Activated T-helper 2 cell treated with anti-CD3 and anti-CD28 coated beads, Interferon-gamma antibody, Interleukin-2, Interleukin-4, amounts not matched to agents 10 μg/mL and 5 μg/mL and 100 μg/mL, durations not matched to agents 14 hours and 24 hours and 36 hours (primary cell): ENCODE measurements at regions not wholly inside any gene's neighbourhood (a gene's known extent, or its start where the extent isn't known, plus 50 kb on each side); places are given as distances from the start of the nearest gene placed in this dataset.
"Not testable (repeated sequence)": the region's sequence is repeated elsewhere in the genome, so short reads cannot be mapped to it uniquely, and the experiment has no call there.

ENCODE experiments used
- DNase-seq: peaks from one replicate; pipeline ENCODE4 v3.0.0; 2021; ENCODE audit warnings: low spot score
- H3K27ac Mint-ChIP-seq: one replicate; pipeline ENCODE4 v1.8.0; 2021; ENCODE audit warnings: mixed read lengths
- H3K27me3 Mint-ChIP-seq: one replicate; pipeline ENCODE4 v1.8.0; 2021; ENCODE audit warnings: low read depth, mixed read lengths
- H3K36me3 Mint-ChIP-seq: one replicate; pipeline ENCODE4 v1.8.0; 2021; ENCODE audit warnings: low read depth, mixed read lengths
- H3K4me1 Mint-ChIP-seq: one replicate; pipeline ENCODE4 v1.8.0; 2021; ENCODE audit warnings: low read depth, mixed read lengths
- H3K4me3 Mint-ChIP-seq: one replicate; pipeline ENCODE4 v1.8.0; 2021; ENCODE audit warnings: low read depth, mild to moderate bottlenecking, moderate library complexity, mixed read lengths
- H3K9me3 Mint-ChIP-seq: one replicate; pipeline ENCODE4 v1.8.0; 2021; ENCODE audit warnings: mixed read lengths
- intact Hi-C: fragments of 100-400 bp; cut with micrococcal nuclease; formaldehyde crosslinking; loops from one replicate; pipeline ENCODE4 v1.15.1; 2023

DNA sequence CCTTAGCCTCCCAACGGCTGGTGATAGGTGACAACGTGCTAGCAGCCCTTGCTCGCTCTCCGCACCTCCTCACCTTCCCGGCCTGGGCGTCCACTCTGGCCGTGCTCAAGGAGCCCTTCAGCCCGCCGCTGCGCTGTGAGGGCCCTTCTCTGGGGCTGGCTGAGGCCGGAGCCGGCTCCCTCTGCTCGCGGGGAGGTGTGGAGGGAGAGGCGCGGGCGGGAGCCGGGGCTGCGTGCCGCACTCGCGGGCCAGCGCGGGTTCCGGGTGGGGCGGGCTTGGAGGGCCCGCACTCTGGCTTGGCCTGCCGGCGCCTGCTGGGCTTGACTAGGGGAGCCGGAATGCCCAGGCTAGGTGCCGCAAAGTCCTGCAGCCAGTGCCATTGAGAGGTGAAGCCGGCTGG lies 131.1 kb downstream of the CCER1 start:
- Mint-ChIP-seq H3K36me3 (no peaks in the 10 kb centered on the region), H3K4me3 (no peak overlapping the region), H3K9me3 (no peaks in the 10 kb centered on the region), H3K27ac (no peak overlapping the region), H3K27me3 (no peaks in the 10 kb centered on the region), H3K4me1 (no peaks in the 10 kb centered on the region)
- intact Hi-C loops: no loop called here
- DNase-seq: no peak

DNA sequence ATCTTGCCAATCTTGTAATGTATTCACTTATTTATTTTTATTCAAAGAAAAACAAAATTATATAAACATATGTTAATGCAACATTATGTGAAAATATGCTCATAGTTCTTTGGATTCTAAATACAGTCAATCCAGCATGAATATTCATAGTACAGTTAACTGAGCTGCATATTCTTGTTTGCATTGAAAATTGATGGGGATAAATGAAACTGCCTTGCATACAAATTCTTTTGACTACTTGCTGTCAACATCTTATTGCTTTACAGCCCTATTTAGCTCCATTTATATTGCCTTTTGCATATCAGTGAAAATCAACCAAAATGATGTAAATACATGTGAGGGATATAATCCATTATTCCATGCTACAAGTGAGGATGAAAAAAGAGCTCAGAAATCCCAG lies 135.3 kb downstream of the CCER1 start:
- Mint-ChIP-seq H3K27me3 (no peaks in the 10 kb centered on the region), H3K9me3 (no peaks in the 10 kb centered on the region), H3K4me1 (no peaks in the 10 kb centered on the region), H3K27ac (no peak overlapping the region), H3K36me3 (no peaks in the 10 kb centered on the region), H3K4me3 (no peak overlapping the region)
- DNase-seq: no peak
- intact Hi-C loops: no loop called here

GRCh38 chr12:90816353-90817089 lies 138.5 kb downstream of the CCER1 start:
- H3K27me3 Mint-ChIP-seq: no peaks in the 10 kb centered on the region
- no peak overlapping the region for H3K4me3 Mint-ChIP-seq
- H3K4me1 Mint-ChIP-seq: no peaks in the 10 kb centered on the region
- no peaks in the 10 kb centered on the region for H3K36me3 Mint-ChIP-seq
- no peak for DNase-seq
- no peak overlapping the region for H3K27ac Mint-ChIP-seq
- intact Hi-C loops: no loop called here
- no peaks in the 10 kb centered on the region for H3K9me3 Mint-ChIP-seq

DNA sequence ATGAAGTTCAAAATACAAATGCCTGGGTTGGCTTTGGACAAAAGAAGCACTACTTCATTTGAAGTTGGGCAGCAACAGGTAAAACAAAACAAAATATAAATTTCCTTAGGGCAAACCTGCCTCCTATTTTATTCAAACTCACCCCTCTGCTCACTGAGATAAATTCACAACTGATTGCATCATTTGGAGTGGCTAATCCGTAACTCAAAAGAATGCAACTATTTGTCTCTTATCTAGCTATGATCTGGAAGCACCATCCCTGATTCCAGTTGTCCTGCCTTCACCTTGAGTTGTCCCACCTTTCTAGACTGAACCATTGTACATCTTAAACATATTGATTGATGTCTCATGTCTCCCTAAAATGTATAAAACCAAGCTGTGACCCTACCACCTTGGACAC lies 145.0 kb downstream of the CCER1 start:
- no peak for DNase-seq
- Mint-ChIP-seq H3K36me3 (no peaks in the 10 kb centered on the region), H3K4me3 (no peak overlapping the region), H3K27me3 (no peaks in the 10 kb centered on the region), H3K27ac (no peak overlapping the region), H3K9me3 (no peaks in the 10 kb centered on the region), H3K4me1 (no peaks in the 10 kb centered on the region)
- intact Hi-C loops: no loop called here

DNA sequence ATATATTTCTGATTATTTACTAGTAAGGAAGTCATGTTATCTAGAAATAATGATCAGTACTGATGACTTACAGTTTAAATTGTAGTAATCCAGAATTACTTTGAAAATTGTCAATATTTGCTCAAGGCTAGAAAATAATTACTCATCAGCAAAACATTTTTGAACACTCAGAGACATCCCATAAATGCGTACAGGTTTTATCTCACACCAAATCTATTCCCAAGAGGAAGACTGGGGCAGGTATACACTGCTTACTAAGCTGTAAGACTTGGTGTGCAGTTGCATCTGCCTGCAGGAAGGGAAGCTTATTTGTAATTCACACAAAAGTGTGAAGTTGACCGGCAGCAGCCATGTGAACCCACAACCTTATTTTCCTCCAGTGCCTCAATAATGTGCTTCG lies 146.4 kb downstream of the CCER1 start:
- no peak overlapping the region for H3K27ac Mint-ChIP-seq
- no peaks in the 10 kb centered on the region for H3K27me3 Mint-ChIP-seq
- H3K4me1 Mint-ChIP-seq: no peaks in the 10 kb centered on the region
- H3K36me3 Mint-ChIP-seq: no peaks in the 10 kb centered on the region
- DNase-seq: no peak
- intact Hi-C loops: no loop called here
- no peak overlapping the region for H3K4me3 Mint-ChIP-seq
- H3K9me3 Mint-ChIP-seq: no peaks in the 10 kb centered on the region

- H3K27ac Mint-ChIP-seq: no peak overlapping the region
- no peaks in the 10 kb centered on the region for H3K9me3 Mint-ChIP-seq
- intact Hi-C loops: no loop called here
- H3K4me1 Mint-ChIP-seq: no peaks in the 10 kb centered on the region
- no peak overlapping the region for H3K4me3 Mint-ChIP-seq
- no peaks in the 10 kb centered on the region for H3K36me3 Mint-ChIP-seq
- no peak for DNase-seq
- no peaks in the 10 kb centered on the region for H3K27me3 Mint-ChIP-seq
Observed at GRCh38 chr12:90802727-90803126, 152.2 kb downstream of the CCER1 start.

- DNase-seq: no peak
Observed at GRCh38 chr12:90801776-90802175, 153.2 kb downstream of the CCER1 start.

GRCh38 chr12:90794212-90794611 lies 160.8 kb downstream of the CCER1 start:
- Mint-ChIP-seq H3K9me3 (no peaks in the 10 kb centered on the region), H3K27me3 (no peaks in the 10 kb centered on the region), H3K36me3 (no peaks in the 10 kb centered on the region), H3K27ac (no peak overlapping the region), H3K4me3 (no peak overlapping the region), H3K4me1 (no peaks in the 10 kb centered on the region)
- no peak for DNase-seq
- intact Hi-C loops: no loop called here

More at GRCh38 chr12:90801776-90802175, 153.2 kb downstream of the CCER1 start:
- H3K4me1 Mint-ChIP-seq: no peaks in the 10 kb centered on the region
- H3K27me3 Mint-ChIP-seq: no peaks in the 10 kb centered on the region
- intact Hi-C loops: no loop called here
- H3K36me3 Mint-ChIP-seq: no peaks in the 10 kb centered on the region
- no peak overlapping the region for H3K27ac Mint-ChIP-seq
- H3K9me3 Mint-ChIP-seq: no peaks in the 10 kb centered on the region
- no peak overlapping the region for H3K4me3 Mint-ChIP-seq

GRCh38 chr12:90792718-90793117 lies 162.3 kb downstream of the CCER1 start:
- DNase-seq, H3K4me1 Mint-ChIP-seq, H3K36me3 Mint-ChIP-seq, intact Hi-C loops, H3K4me3 Mint-ChIP-seq, H3K27ac Mint-ChIP-seq, H3K9me3 Mint-ChIP-seq, H3K27me3 Mint-ChIP-seq: not testable (repeated sequence)

- no peak for DNase-seq
- Mint-ChIP-seq H3K4me3 (no peak overlapping the region), H3K36me3 (no peaks in the 10 kb centered on the region), H3K27me3 (no peaks in the 10 kb centered on the region), H3K9me3 (no peaks in the 10 kb centered on the region), H3K27ac (no peak overlapping the region), H3K4me1 (no peaks in the 10 kb centered on the region)
- intact Hi-C loops: no loop called here
Observed at GRCh38 chr12:90791445-90791844, 163.5 kb downstream of the CCER1 start.

- H3K27me3 Mint-ChIP-seq: no peaks in the 10 kb centered on the region
Observed at GRCh38 chr12:90790747-90791146, 164.2 kb downstream of the CCER1 start.

DNA sequence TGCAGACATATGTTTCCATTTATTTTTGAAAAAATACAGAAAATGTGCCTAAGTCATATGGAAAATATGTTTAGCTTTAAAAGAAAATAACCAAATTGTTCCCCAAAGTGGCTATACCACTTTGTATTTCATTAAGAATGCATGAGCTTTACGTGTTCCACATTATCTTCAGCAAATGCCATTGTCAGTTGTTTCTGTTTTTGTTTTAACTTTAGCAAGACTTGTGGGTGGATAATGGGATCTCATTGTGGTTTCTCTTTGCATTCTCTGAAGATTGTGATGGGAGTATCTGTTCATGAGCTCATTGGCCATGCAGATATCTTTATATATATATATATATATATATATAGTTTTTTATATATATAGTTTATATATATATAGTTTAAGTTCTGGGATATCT lies 181.5 kb downstream of the CCER1 start:
- intact Hi-C loops: no loop called here
- Mint-ChIP-seq H3K9me3 (no peaks in the 10 kb centered on the region), H3K4me3 (no peak overlapping the region), H3K36me3 (no peaks in the 10 kb centered on the region), H3K4me1 (no peaks in the 10 kb centered on the region), H3K27me3 (no peaks in the 10 kb centered on the region), H3K27ac (no peak overlapping the region)
- DNase-seq: no peak

More at GRCh38 chr12:90790747-90791146, 164.2 kb downstream of the CCER1 start:
- Mint-ChIP-seq H3K4me3 (no peak overlapping the region), H3K27ac (no peak overlapping the region), H3K36me3 (no peaks in the 10 kb centered on the region), H3K9me3 (no peaks in the 10 kb centered on the region), H3K4me1 (no peaks in the 10 kb centered on the region)
- no peak for DNase-seq
- intact Hi-C loops: no loop called here

- Mint-ChIP-seq H3K9me3 (no peaks in the 10 kb centered on the region), H3K4me1 (no peaks in the 10 kb centered on the region), H3K36me3 (no peaks in the 10 kb centered on the region), H3K27ac (no peak overlapping the region), H3K4me3 (no peak overlapping the region), H3K27me3 (no peaks in the 10 kb centered on the region)
- intact Hi-C loops: no loop called here
- no peak for DNase-seq
Observed at GRCh38 chr12:90770861-90771260, 184.1 kb downstream of the CCER1 start.

DNA sequence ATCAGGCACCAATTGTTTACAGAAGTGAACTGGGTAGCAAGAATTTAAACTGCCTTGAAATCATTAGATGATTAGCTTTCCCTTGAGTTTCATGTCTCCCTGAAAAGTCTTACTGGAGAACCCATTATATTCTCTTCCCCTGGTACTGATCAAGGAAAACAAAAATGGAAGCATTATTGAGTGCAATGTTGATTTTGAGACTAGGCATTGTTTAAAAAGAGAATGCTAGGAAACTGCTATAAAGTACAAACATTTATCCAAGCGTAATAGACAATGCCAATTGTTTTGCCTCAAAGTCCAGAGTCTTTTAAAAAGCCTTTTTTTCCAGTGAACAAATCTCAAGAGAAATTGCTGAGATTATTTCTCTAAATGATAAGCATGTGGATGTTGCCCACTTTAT lies 197.0 kb downstream of the CCER1 start:
- H3K4me1 Mint-ChIP-seq: no peaks in the 10 kb centered on the region
- no peaks in the 10 kb centered on the region for H3K27me3 Mint-ChIP-seq
- no peak for DNase-seq
- no peaks in the 10 kb centered on the region for H3K9me3 Mint-ChIP-seq
- no peak overlapping the region for H3K4me3 Mint-ChIP-seq
- intact Hi-C loops: no loop called here
- no peaks in the 10 kb centered on the region for H3K36me3 Mint-ChIP-seq
- H3K27ac Mint-ChIP-seq: no peak overlapping the region
